Cardiac muscle cell (in vitro differentiated cells and primary cell): ENCODE measurements at regions not wholly inside any gene's neighbourhood (a gene's known extent, or its start where the extent isn't known, plus 50 kb on each side); places are given as distances from the start of the nearest gene placed in this dataset.
A peak's percentile ranks its signal among the peaks of the same experiment; 100 is the strongest.

Source experiments
- DNase-seq, 2 donors: peaks; one replicate each; pipeline versions ENCODE4 v3.0.0 to v3.0.0-alpha.2; 2010 to 2017; ENCODE audit warnings: low read depth in 1 of 2, low spot score in 1 of 2
- H3K27ac ChIP-seq: fragments of 200-600 bp; sonication (generic); 2 replicates; pipeline ENCODE4 v1.5.1; 2016
- H3K27me3 ChIP-seq: fragments of 200-600 bp; sonication (generic); 2 replicates; pipeline ENCODE4 v1.6.0; 2016; ENCODE audit warnings: control low read depth
- H3K36me3 ChIP-seq: fragments of 200-600 bp; sonication (generic); 2 replicates; pipeline ENCODE4 v1.5.1; 2016; ENCODE audit warnings: control low read depth
- H3K4me1 ChIP-seq: fragments of 200-600 bp; sonication (generic); 2 replicates; pipeline ENCODE4 v1.8.1; 2017; ENCODE audit warnings: low read depth, mild to moderate bottlenecking, mixed run types
- H3K4me3 ChIP-seq: fragments of 200-600 bp; sonication (generic); 2 replicates; pipeline ENCODE4 v1.5.1; 2016; ENCODE audit warnings: mild to moderate bottlenecking
- H3K9me3 ChIP-seq: fragments of 200-600 bp; sonication (generic); 2 replicates; pipeline ENCODE4 v1.5.1; 2017; ENCODE audit warnings: low read depth, mild to moderate bottlenecking, control low read depth
- TF ChIP-seq, protein P1 (sequence below): IDR thresholded peaks from 2 replicates; pipeline ENCODE4 v1.5.1; 2012; ENCODE audit warnings: low read depth, mild to moderate bottlenecking, low read length

DNA sequence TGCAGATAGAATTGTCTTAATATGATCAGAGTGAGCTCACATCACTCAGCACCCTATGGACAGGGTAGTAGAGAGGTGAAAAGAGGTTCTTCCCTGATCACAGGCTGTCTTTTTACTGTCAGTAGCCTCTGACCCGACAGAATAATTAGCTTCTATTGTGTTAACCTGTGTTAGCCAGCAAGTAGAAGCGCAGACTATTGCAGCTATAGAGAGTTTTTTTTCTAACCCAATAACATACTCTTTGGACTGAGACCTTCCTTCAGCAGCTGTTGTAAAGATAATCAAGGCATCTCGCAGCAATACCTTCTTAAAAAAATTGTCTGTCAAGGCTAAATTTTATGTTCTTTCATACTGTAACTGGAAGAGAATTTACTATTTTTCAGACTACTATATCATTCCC, 670.4 kb downstream of the ADCYAP1 start:
- H3K27me3 ChIP-seq, result no peaks in the 10 kb centered on the region
- no peak for DNase-seq
- H3K36me3 ChIP-seq, result no peaks in the 10 kb centered on the region
- no peak overlapping the region for H3K4me3 ChIP-seq
- H3K27ac ChIP-seq, result no peak overlapping the region
- H3K9me3 ChIP-seq, result no peaks in the 10 kb centered on the region
- TF ChIP-seq, protein P1, sequence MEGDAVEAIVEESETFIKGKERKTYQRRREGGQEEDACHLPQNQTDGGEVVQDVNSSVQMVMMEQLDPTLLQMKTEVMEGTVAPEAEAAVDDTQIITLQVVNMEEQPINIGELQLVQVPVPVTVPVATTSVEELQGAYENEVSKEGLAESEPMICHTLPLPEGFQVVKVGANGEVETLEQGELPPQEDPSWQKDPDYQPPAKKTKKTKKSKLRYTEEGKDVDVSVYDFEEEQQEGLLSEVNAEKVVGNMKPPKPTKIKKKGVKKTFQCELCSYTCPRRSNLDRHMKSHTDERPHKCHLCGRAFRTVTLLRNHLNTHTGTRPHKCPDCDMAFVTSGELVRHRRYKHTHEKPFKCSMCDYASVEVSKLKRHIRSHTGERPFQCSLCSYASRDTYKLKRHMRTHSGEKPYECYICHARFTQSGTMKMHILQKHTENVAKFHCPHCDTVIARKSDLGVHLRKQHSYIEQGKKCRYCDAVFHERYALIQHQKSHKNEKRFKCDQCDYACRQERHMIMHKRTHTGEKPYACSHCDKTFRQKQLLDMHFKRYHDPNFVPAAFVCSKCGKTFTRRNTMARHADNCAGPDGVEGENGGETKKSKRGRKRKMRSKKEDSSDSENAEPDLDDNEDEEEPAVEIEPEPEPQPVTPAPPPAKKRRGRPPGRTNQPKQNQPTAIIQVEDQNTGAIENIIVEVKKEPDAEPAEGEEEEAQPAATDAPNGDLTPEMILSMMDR, result no peak
- H3K4me1 ChIP-seq, result no peaks in the 10 kb centered on the region

DNA sequence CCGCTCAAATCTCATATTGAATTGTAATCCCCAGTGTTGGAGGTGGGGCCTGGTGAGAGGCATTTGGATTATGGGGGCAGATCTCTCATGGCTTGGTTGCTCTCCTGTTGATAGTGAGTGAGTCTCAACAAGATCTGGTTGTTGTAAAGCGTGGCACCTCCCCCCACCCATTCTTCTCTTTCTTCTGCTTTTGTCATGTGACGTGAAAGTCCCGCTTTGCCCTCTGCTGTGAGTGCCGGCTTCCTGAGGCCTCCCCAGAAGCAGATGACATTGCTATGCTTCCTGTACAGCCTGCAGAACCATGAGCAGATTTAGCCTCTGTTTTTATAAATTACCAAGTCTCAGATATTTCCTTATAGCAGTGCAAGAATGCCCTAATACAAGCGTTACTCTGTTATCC, 673.8 kb downstream of the ADCYAP1 start:
- Histone ChIP-seq H3K4me1 (no peaks in the 10 kb centered on the region), H3K27ac (no peak overlapping the region), H3K36me3 (no peaks in the 10 kb centered on the region), H3K4me3 (no peak overlapping the region), H3K27me3 (no peaks in the 10 kb centered on the region), H3K9me3 (no peaks in the 10 kb centered on the region)
- no peak for DNase-seq
- TF ChIP-seq, protein P1, result no peak

DNA sequence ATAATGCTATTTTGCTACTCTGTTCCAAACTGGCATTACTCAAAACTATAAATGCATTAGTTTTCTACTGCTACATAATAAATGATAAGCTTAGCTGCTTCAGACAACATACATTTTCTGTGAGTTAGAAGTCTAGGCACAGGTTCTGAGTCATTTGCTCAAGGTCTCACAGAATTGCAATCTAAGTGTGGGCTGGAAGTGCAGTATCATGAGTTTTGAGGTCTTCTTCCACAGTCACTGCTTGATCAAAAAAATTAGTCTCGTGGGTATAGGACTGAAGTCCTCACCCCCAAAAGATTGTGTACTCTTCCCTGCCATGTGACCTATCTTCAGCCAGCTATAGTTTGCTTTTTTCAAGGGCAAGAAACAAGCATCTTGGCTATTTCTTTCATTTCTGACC, 676.9 kb downstream of the ADCYAP1 start:
- no peaks in the 10 kb centered on the region for H3K4me1 ChIP-seq
- no peaks in the 10 kb centered on the region for H3K9me3 ChIP-seq
- no peak overlapping the region for H3K27ac ChIP-seq
- TF ChIP-seq, protein P1, result no peak
- H3K4me3 ChIP-seq, result no peak overlapping the region
- no peak for DNase-seq
- no peaks in the 10 kb centered on the region for H3K27me3 ChIP-seq
- no peaks in the 10 kb centered on the region for H3K36me3 ChIP-seq

DNA sequence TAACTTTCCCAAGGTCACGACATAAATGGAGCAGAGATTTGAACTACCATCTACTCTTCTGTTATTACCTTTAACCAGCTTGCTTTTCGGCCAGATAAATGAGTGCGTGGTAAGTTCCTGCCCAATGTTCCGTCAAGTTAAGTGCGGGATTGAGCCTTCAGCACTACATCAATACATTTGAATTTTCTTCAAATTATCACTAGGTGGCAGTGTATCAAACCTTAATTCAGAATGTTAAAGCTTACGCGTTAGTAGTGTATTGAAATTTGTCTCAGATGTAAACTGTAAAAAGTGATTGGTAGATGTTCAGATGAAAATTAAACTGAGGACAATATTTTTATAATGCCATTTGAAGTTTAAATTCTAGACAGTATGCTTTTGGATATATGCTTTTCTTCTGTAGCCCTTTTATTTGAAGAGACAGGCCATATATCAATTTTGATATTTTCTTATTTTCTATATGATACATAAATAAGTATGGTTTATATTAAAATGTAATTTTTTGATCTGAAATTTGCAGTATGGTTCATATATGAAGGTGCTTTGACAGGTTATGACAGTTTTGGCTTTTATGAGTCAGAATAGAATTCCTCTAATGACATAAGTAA, 681.3 kb downstream of the ADCYAP1 start:
- Histone ChIP-seq H3K4me3 (no peak overlapping the region), H3K27ac (no peak overlapping the region), H3K36me3 (no peaks in the 10 kb centered on the region), H3K27me3 (no peaks in the 10 kb centered on the region), H3K9me3 (no peaks in the 10 kb centered on the region), H3K4me1 (no peaks in the 10 kb centered on the region)
- DNase-seq, result peak; percentile 49 to 57
- TF ChIP-seq, protein P1, result peak; percentile 48

DNA sequence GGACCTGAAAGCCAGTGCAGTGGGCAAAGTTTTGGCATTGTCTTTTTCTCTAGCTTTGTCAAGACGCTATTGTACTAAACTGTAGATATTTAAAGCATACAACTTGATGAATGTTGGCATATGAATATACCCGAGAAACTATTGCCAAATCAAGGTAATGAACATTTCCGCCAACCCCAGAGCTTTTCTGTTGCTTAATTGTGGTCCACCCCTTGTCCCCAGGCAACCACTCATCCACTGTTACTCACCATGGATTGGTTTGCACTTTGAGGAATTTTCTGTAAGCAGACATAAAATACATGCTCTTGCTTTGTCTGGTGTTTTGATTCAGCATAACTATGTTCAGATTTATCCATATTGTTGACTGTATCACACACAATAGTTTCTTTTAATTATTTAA, 688.4 kb downstream of the ADCYAP1 start:
- TF ChIP-seq, protein P1, result no peak
- no peak overlapping the region for H3K27ac ChIP-seq
- H3K9me3 ChIP-seq, result no peaks in the 10 kb centered on the region
- no peaks in the 10 kb centered on the region for H3K27me3 ChIP-seq
- H3K4me3 ChIP-seq, result no peak overlapping the region
- no peaks in the 10 kb centered on the region for H3K4me1 ChIP-seq
- no peak for DNase-seq
- H3K36me3 ChIP-seq, result no peaks in the 10 kb centered on the region
